Lung (tissue), 11 donors: ENCODE measurements at regions not wholly inside any gene's neighbourhood (a gene's known extent, or its start where the extent isn't known, plus 50 kb on each side); places are given as distances from the start of the nearest gene placed in this dataset.

Experiments
- ATAC-seq: fragments of 200-7000 bp; cut with Tn5 transposase; one replicate; pipeline ENCODE4 v1.9.1; 2020; ENCODE audit warnings: moderate number of reproducible peaks; ENCODE audit not compliant: insufficient read depth, low FRiP score
- DNase-seq, 3 donors: peaks; one replicate each; pipeline ENCODE4 v3.0.0-alpha.2; 2013 to 2017
- H3K27ac ChIP-seq, 2 donors: one replicate each; pipeline ENCODE4 v1.5.1; 2013; ENCODE audit warnings: mild to moderate bottlenecking in 2 of 2, moderate library complexity in 2 of 2, control low read depth in 1 of 2, inconsistent platforms in 1 of 2, low read depth in 1 of 2, low read length in 1 of 2
- H3K27me3 ChIP-seq, 3 donors: one replicate each; pipeline ENCODE4 v1.5.1; 2013; ENCODE audit warnings: low read length in 2 of 3; ENCODE audit not compliant: control insufficient read depth in 3 of 3, insufficient read depth in 3 of 3
- H3K36me3 ChIP-seq, 4 donors: one replicate each; pipeline ENCODE4 v1.5.1; 2013; ENCODE audit warnings: low read length in 4 of 4, mild to moderate bottlenecking in 1 of 4, moderate library complexity in 1 of 4; ENCODE audit not compliant: control insufficient read depth in 4 of 4, insufficient read depth in 4 of 4
- H3K4me1 ChIP-seq, 5 donors: one replicate each; pipeline ENCODE4 v1.5.1; 2013; ENCODE audit warnings: low read length in 5 of 5, mild to moderate bottlenecking in 2 of 5, moderate library complexity in 1 of 5; ENCODE audit not compliant: control insufficient read depth in 5 of 5, insufficient read depth in 5 of 5
- H3K4me3 ChIP-seq: one replicate; pipeline ENCODE4 v1.5.1; 2013; ENCODE audit warnings: mild to moderate bottlenecking, control low read depth, moderate library complexity
- H3K9ac ChIP-seq, 2 donors: one replicate each; pipeline ENCODE4 v1.5.1; 2013; ENCODE audit warnings: low read length in 2 of 2, control low read depth in 1 of 2; ENCODE audit not compliant: insufficient read depth in 1 of 2
- H3K9me3 ChIP-seq, 4 donors: one replicate each; pipeline ENCODE4 v1.5.1; 2013; ENCODE audit warnings: low read length in 3 of 4, mild to moderate bottlenecking in 1 of 4, moderate library complexity in 1 of 4; ENCODE audit not compliant: control insufficient read depth in 4 of 4, insufficient read depth in 3 of 4
- CTCF ChIP-seq: IDR thresholded peaks from 2 replicates; pipeline ENCODE4 v1.5.1; 2012; ENCODE audit warnings: mild to moderate bottlenecking; ENCODE audit errors: control extremely low read depth, extremely low read depth
- WGBS, 2 donors: extraction: QIAGEN DNeasy Blood & Tissue Kit; methylation state at CpG; one replicate each; pipeline ENCODE4 v1.1.7; 2013; 5-methylcytosine and 5-hydroxymethylcytosine counted together
- donor health status: control.
- donor health status: control.
- donor health status: Bipolar disorder and iron deficiency.
- donor health status: healthy.
- donor health status: DM: yes; HTN: yes; CAD: no.

- H3K36me3 ChIP-seq, result no peaks in the 10 kb centered on the region
- no peak overlapping the region for H3K27ac ChIP-seq
- WGBS, 2 donors, result 69 to 79% methylated on average over 2 of the region's 2 CpGs
- no peaks in the 10 kb centered on the region for H3K27me3 ChIP-seq
- DNase-seq, result no peak
- no peak overlapping the region for H3K9ac ChIP-seq
- no peak overlapping the region for H3K4me3 ChIP-seq
- H3K4me1 ChIP-seq, result peaks cover 3 to 11% (median 7%) of the 10 kb centered on the region in 5 donors
- no peaks in the 10 kb centered on the region for H3K9me3 ChIP-seq
- TF ChIP-seq CTCF, result no peak
- no peak for ATAC-seq
These were observed 128.8 kb upstream of the SESN3 start for GRCh38 chr11:95359756-95360155.

- no peak overlapping the region for H3K9ac ChIP-seq
- 94% methylated on average over 1 of the region's 1 CpG for WGBS, 2 donors
- no peak for DNase-seq
- no peaks in the 10 kb centered on the region for H3K9me3 ChIP-seq
- H3K4me3 ChIP-seq, result no peak overlapping the region
- peaks cover 3 to 11% (median 3%) of the 10 kb centered on the region in 5 donors for H3K4me1 ChIP-seq
- no peaks in the 10 kb centered on the region for H3K27me3 ChIP-seq
- no peak for ATAC-seq
- no peak for TF ChIP-seq CTCF
- no peak overlapping the region for H3K27ac ChIP-seq
- H3K36me3 ChIP-seq, result no peaks in the 10 kb centered on the region
These were observed 128.3 kb upstream of the SESN3 start for GRCh38 chr11:95359341-95359663.

GRCh38 chr11:95358511-95359340, 127.7 kb upstream of the SESN3 start:
- H3K9me3 ChIP-seq, result no peaks in the 10 kb centered on the region
- no peak overlapping the region for H3K27ac ChIP-seq
- ATAC-seq, result no peak
- no peak overlapping the region for H3K4me3 ChIP-seq
- H3K27me3 ChIP-seq, result no peaks in the 10 kb centered on the region
- H3K9ac ChIP-seq, result no peak overlapping the region
- TF ChIP-seq CTCF, result no peak
- WGBS, 2 donors, result 53 to 60% methylated on average over 5 of the region's 5 CpGs
- peaks cover 0 to 11% (median 3%) of the 10 kb centered on the region in 5 donors for H3K4me1 ChIP-seq
- DNase-seq, result no peak
- H3K36me3 ChIP-seq, result no peaks in the 10 kb centered on the region

- no peaks in the 10 kb centered on the region for H3K9me3 ChIP-seq
- no peak overlapping the region for H3K27ac ChIP-seq
- peaks cover 0 to 6% (median 0%) of the 10 kb centered on the region in 5 donors for H3K4me1 ChIP-seq
- ATAC-seq (no peak), DNase-seq (no peak)
- H3K4me3 ChIP-seq, result no peak overlapping the region
- no peaks in the 10 kb centered on the region for H3K27me3 ChIP-seq
- TF ChIP-seq CTCF, result no peak
- H3K9ac ChIP-seq, result no peak overlapping the region
- no peaks in the 10 kb centered on the region for H3K36me3 ChIP-seq
These were observed 123.3 kb upstream of the SESN3 start for GRCh38 chr11:95354304-95354703.
